Hepatocyte (in vitro differentiated cells): ENCODE measurements at regions not wholly inside any gene's neighbourhood (a gene's known extent, or its start where the extent isn't known, plus 50 kb on each side); places are given as distances from the start of the nearest gene placed in this dataset.

ENCODE experiments used
- EZH2 ChIP-seq: fragments of 200-600 bp; sonication (generic); IDR thresholded peaks from 2 replicates; pipeline ENCODE4 v1.6.1; 2016; ENCODE audit warnings: antibody characterized with exemption, mild to moderate bottlenecking, borderline replicate concordance
- EZH2phosphoT487 ChIP-seq: fragments of 200-600 bp; sonication (generic); IDR thresholded peaks from one replicate; pipeline ENCODE4 v1.6.1; 2018; ENCODE audit warnings: antibody characterized with exemption, mild to moderate bottlenecking, low read depth, moderate library complexity; ENCODE audit not compliant: unreplicated experiment, severe bottlenecking
- TF ChIP-seq, protein P1 (sequence below): fragments of 200-600 bp; sonication (generic); IDR thresholded peaks from 2 replicates; pipeline ENCODE4 v1.5.1; 2016; ENCODE audit warnings: antibody characterized with exemption, mild to moderate bottlenecking; ENCODE audit not compliant: poor library complexity

DNA sequence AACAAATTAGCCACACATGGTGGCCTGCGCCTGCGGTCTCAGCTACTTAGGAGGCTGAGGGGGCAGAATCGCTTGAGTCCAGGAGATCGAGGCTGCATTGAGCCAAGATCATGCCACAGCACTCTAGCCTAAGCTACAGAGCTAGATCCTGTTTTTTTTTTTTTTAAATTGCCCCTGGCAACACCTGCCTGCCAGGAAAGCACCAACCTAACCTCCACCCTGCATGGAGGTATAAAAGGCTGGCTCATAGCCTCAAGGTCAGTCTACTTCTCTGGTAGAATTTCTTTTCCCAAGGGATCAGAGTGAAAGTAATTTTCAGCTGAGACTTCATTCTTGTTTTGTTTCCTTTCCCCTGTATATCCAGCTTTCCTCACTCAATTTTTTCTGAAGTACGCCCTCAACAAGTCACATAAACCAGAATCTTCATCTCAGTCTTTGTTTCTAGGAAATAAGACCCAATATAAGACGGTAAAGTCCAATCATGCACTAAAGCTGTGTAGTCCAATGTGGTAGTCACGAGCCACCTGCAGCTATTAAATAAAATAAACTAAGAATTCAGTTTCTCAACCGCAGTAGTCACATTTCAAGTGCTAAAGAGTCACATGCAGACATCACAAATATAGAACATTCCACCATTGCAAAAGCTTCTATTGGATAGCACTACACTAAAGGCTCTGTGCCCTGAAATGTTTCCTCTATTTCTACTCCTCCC lies 113.3 kb downstream of the HPGD start:
- TF ChIP-seq, protein P1, sequence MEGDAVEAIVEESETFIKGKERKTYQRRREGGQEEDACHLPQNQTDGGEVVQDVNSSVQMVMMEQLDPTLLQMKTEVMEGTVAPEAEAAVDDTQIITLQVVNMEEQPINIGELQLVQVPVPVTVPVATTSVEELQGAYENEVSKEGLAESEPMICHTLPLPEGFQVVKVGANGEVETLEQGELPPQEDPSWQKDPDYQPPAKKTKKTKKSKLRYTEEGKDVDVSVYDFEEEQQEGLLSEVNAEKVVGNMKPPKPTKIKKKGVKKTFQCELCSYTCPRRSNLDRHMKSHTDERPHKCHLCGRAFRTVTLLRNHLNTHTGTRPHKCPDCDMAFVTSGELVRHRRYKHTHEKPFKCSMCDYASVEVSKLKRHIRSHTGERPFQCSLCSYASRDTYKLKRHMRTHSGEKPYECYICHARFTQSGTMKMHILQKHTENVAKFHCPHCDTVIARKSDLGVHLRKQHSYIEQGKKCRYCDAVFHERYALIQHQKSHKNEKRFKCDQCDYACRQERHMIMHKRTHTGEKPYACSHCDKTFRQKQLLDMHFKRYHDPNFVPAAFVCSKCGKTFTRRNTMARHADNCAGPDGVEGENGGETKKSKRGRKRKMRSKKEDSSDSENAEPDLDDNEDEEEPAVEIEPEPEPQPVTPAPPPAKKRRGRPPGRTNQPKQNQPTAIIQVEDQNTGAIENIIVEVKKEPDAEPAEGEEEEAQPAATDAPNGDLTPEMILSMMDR = no peak
- TF ChIP-seq EZH2 = no peak
- no peak for TF ChIP-seq EZH2phosphoT487
